IPS DF 4.7 (cell line): ENCODE measurements at regions not wholly inside any gene's neighbourhood (a gene's known extent, or its start where the extent isn't known, plus 50 kb on each side); places are given as distances from the start of the nearest gene placed in this dataset.
"Not testable (repeated sequence)": the region's sequence is repeated elsewhere in the genome, so short reads cannot be mapped to it uniquely, and the experiment has no call there.

Source experiments
- DNase-seq: peaks from one replicate; pipeline ENCODE4 v3.0.0-alpha.2; 2013; ENCODE audit warnings: low spot score; ENCODE audit errors: extremely low read depth

DNA sequence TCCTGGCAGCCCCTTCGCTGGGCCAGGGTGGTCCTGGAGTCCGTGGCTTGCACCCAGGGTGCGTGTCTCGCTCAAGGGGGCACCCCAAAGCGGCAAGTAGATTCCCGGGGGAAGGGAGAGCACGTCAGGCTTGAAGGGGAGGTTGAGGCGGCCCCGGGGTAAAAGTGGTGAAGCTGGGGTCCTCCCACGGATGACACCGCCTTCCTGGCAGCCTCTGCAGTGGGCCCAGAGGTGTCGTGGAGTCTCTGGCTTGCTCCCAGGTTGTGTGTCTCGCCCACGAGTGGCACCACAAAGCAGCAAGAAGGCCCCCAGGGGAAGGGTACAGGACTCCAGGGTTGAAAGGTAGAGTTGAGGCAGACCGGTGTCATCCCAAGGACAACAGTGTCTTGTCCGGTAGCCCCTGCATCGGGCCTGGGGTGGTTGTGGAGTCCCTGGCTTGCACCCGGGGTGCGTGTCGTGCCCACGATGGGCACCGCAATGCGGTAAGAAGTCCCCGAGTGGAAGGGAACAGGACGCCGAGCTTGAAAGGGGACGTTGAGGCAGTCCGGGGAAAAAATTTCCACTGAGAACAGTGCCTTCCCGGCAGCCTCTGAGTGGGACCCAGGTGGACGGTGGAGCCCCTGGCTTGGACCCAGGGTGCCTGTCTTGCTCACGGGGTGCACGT, 158.0 kb upstream of the ALG10B start:
- DNase-seq = no peak

DNA sequence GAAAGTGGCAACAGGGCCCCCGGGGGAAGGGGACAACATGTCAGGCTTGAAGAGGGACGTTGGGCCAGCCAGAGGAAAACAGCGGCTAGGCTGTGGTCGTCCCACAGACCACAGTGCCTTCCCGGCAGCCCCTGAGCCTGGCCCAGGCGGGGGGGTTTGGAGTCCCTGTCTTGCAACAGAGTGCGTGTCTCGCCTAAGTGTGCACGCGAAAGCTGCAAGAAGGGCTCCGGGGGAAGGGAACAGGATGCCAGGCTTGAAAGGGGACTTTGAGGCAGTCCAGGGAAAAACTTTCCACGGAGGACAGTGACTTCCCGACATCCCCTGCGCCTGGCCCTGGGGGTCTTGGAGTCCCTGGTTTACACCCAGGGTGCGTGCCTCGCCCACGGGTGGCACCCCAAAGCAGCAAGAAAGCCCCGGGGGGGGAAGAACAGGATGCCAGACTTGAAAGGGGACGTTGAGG, 157.5 kb upstream of the ALG10B start:
- no peak for DNase-seq

- no peak for DNase-seq
Measured at GRCh38 chr12:38159591-38160317, 156.8 kb upstream of the ALG10B start.

GRCh38 chr12:38160318-38161122, 156.1 kb upstream of the ALG10B start:
- DNase-seq = no peak

- no peak for DNase-seq
Measured at GRCh38 chr12:38161123-38162000, 155.2 kb upstream of the ALG10B start.

- DNase-seq = no peak
Measured at GRCh38 chr12:38162013-38162412, 154.6 kb upstream of the ALG10B start.

GRCh38 chr12:38162708-38163441, 153.7 kb upstream of the ALG10B start:
- no peak for DNase-seq

GRCh38 chr12:38163442-38163801, 153.2 kb upstream of the ALG10B start:
- no peak for DNase-seq

GRCh38 chr12:38166225-38166624, 150.3 kb upstream of the ALG10B start:
- no peak for DNase-seq

GRCh38 chr12:38175538-38175937, 141.0 kb upstream of the ALG10B start:
- DNase-seq = no peak

GRCh38 chr12:38183617-38184016, 133.0 kb upstream of the ALG10B start:
- DNase-seq = not testable (repeated sequence)

DNA sequence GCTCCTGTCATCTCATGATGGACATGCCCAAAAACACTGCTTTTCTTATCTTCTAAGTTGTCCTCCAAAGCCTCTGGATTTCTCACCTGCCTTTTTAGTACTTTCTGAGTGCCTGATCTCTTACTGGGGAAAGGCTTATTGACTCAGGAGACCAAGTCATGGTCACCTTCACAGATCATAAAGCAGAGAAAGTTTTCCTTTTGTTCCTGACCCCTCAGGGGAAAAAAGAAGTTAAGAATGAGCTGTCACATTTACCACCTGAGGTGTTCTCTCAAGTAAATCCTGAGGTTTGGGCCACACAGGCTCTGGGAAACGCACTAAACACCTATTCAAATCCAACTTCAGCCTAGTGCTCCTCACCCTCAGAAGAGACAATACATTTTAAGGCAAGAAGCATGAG, 119.3 kb upstream of the ALG10B start:
- DNase-seq = not testable (repeated sequence)

- DNase-seq = no peak
Measured at GRCh38 chr12:38201461-38202276, 114.9 kb upstream of the ALG10B start.

GRCh38 chr12:38204831-38205230, 111.7 kb upstream of the ALG10B start:
- DNase-seq = no peak

DNA sequence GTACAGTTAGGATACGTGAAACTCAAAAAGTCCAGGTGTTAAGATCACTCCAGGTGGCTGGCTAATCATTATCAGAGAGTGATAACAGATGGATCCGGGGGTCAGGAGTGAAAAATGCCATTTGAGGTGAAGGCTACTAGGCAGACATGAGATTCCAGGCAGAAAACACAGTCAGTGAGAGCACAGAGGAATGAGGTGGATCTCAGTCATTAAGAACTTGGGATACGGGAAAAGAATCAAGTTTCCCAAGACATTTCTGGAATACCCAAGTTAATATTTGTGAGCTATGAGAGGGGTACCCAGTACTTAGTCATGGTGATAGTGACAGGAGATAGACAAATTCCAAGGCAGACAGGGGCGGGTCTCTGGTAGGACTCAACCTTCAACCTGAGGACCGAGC, 94.6 kb upstream of the ALG10B start:
- no peak for DNase-seq

- not testable (repeated sequence) for DNase-seq
Measured at GRCh38 chr12:38238328-38238727, 78.2 kb upstream of the ALG10B start.

GRCh38 chr12:38253778-38254177, 62.8 kb upstream of the ALG10B start:
- DNase-seq = no peak

GRCh38 chr12:38258411-38258810, 58.2 kb upstream of the ALG10B start:
- no peak for DNase-seq
